AG10803 (cell line): ENCODE measurements at regions not wholly inside any gene's neighbourhood (a gene's known extent, or its start where the extent isn't known, plus 50 kb on each side); places are given as distances from the start of the nearest gene placed in this dataset.

Experiments used
- DNase-seq: peaks from one replicate; pipeline ENCODE4 v3.0.0; 2010; ENCODE audit warnings: low read depth
- H3K4me3 ChIP-seq: 2 replicates; pipeline ENCODE4 v1.5.1; 2011; ENCODE audit warnings: mild to moderate bottlenecking, low read length, control low read depth
- TF ChIP-seq, protein P1 (sequence below): conservative IDR thresholded peaks from 2 replicates; pipeline ENCODE4 v1.5.1; 2011; ENCODE audit warnings: mild to moderate bottlenecking, low read length, control low read depth, inconsistent platforms

- TF ChIP-seq, protein P1, sequence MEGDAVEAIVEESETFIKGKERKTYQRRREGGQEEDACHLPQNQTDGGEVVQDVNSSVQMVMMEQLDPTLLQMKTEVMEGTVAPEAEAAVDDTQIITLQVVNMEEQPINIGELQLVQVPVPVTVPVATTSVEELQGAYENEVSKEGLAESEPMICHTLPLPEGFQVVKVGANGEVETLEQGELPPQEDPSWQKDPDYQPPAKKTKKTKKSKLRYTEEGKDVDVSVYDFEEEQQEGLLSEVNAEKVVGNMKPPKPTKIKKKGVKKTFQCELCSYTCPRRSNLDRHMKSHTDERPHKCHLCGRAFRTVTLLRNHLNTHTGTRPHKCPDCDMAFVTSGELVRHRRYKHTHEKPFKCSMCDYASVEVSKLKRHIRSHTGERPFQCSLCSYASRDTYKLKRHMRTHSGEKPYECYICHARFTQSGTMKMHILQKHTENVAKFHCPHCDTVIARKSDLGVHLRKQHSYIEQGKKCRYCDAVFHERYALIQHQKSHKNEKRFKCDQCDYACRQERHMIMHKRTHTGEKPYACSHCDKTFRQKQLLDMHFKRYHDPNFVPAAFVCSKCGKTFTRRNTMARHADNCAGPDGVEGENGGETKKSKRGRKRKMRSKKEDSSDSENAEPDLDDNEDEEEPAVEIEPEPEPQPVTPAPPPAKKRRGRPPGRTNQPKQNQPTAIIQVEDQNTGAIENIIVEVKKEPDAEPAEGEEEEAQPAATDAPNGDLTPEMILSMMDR: no peak
- no peak for DNase-seq
- no peak overlapping the region for H3K4me3 ChIP-seq
These were observed 784.9 kb upstream of the LRRC4C start for GRCh38 chr11:42244376-42244775.

DNA sequence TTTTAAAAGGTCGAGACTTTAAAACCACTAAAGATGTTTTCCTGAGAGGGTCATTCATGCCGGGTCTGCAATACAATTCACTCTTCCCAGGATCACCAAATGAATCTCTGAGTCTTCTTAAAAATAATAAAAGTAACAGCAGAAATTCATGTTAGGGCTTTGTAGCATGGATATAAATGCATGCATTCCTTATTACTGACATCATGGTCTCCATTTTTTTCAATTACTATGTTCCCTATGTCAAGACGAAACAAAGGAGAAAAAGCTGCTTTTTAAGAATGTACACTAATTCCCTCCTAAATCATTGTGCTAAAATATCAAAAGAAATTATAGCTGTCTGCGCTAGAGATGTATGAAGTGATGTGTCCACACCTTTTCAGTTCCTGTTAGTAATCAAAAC lies 789.9 kb upstream of the LRRC4C start:
- TF ChIP-seq, protein P1: no peak
- no peak overlapping the region for H3K4me3 ChIP-seq
- DNase-seq: no peak

GRCh38 chr11:42249956-42250355 lies 790.5 kb upstream of the LRRC4C start:
- H3K4me3 ChIP-seq: no peak overlapping the region
- TF ChIP-seq, protein P1: no peak
- no peak for DNase-seq

GRCh38 chr11:42251984-42252383 lies 792.5 kb upstream of the LRRC4C start:
- no peak for DNase-seq

DNA sequence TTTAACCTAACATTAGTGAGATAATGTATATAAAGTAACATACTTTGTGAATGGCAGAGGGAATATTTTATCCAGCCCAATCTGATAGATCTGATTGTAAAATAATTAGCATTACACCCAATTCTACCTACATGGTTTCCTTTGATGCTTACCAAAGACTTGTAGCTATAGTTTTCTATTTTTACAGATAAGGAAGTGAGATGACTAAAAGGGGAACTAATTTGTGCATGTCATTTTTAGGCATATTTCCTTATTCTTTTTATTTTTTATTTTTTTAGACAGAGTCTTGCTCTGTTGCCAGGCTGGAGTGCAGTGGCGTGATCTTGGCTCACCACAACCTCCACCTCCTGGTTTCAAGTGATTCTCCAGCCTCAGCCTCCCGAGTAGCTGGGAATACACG lies 793.7 kb upstream of the LRRC4C start:
- DNase-seq: no peak
- TF ChIP-seq, protein P1: no peak
- no peak overlapping the region for H3K4me3 ChIP-seq

More at GRCh38 chr11:42251984-42252383, 792.5 kb upstream of the LRRC4C start:
- no peak overlapping the region for H3K4me3 ChIP-seq
- TF ChIP-seq, protein P1: no peak

GRCh38 chr11:42255906-42256305 lies 796.5 kb upstream of the LRRC4C start:
- no peak overlapping the region for H3K4me3 ChIP-seq
- no peak for DNase-seq
- TF ChIP-seq, protein P1: no peak

- no peak for DNase-seq
- TF ChIP-seq, protein P1: no peak
- no peak overlapping the region for H3K4me3 ChIP-seq
These were observed 798.1 kb upstream of the LRRC4C start for GRCh38 chr11:42257534-42257933.
